GM23248 (cell line): ENCODE measurements at regions not wholly inside any gene's neighbourhood (a gene's known extent, or its start where the extent isn't known, plus 50 kb on each side); places are given as distances from the start of the nearest gene placed in this dataset.

Experiments used
- DNase-seq: peaks from one replicate; pipeline ENCODE4 v3.0.0-alpha.2; 2015
- H2AFZ ChIP-seq: fragments of 200-600 bp; sonication (generic); 2 replicates; pipeline ENCODE4 v1.6.1; 2016; ENCODE audit warnings: antibody characterized with exemption
- H3F3A ChIP-seq: fragments of 200-600 bp; sonication (generic); 2 replicates; pipeline ENCODE4 v1.6.1; 2016; ENCODE audit warnings: mild to moderate bottlenecking, antibody characterized with exemption, mixed run types; ENCODE audit not compliant: insufficient read depth
- H3K27ac ChIP-seq: fragments of 200-600 bp; sonication (generic); 2 replicates; pipeline ENCODE4 v1.5.1; 2016; ENCODE audit warnings: mild to moderate bottlenecking
- H3K27me3 ChIP-seq: fragments of 200-600 bp; sonication (generic); replicated peaks from 2 replicates; pipeline ENCODE4 v1.6.1; 2016; ENCODE audit warnings: mild to moderate bottlenecking; ENCODE audit not compliant: insufficient read depth
- H3K36me3 ChIP-seq: fragments of 200-600 bp; sonication (generic); 2 replicates; pipeline ENCODE4 v1.6.1; 2016; ENCODE audit warnings: low read depth, mild to moderate bottlenecking
- H3K4me1 ChIP-seq: fragments of 200-600 bp; sonication (generic); 2 replicates; pipeline ENCODE4 v1.6.1; 2016; ENCODE audit warnings: mild to moderate bottlenecking; ENCODE audit not compliant: insufficient read depth
- H3K4me2 ChIP-seq: fragments of 200-600 bp; sonication (generic); one replicate; pipeline ENCODE4 v1.6.1; 2016; ENCODE audit warnings: mild to moderate bottlenecking; ENCODE audit not compliant: unreplicated experiment
- H3K4me3 ChIP-seq: fragments of 200-600 bp; sonication (generic); 2 replicates; pipeline ENCODE4 v1.5.1; 2016; ENCODE audit warnings: mild to moderate bottlenecking
- H3K79me2 ChIP-seq: fragments of 200-600 bp; sonication (generic); 2 replicates; pipeline ENCODE4 v1.6.1; 2016; ENCODE audit warnings: mild to moderate bottlenecking; ENCODE audit not compliant: insufficient read depth
- H3K9ac ChIP-seq: fragments of 200-600 bp; sonication (generic); 2 replicates; pipeline ENCODE4 v1.6.1; 2016; ENCODE audit warnings: mild to moderate bottlenecking
- H3K9me2 ChIP-seq: fragments of 200-600 bp; sonication (generic); 2 replicates; pipeline ENCODE4 v1.6.1; 2016; ENCODE audit warnings: mixed run types, mild to moderate bottlenecking, moderate library complexity; ENCODE audit not compliant: insufficient read depth
- H3K9me3 ChIP-seq: fragments of 200-600 bp; sonication (generic); one replicate; pipeline ENCODE4 v1.6.1; 2017; ENCODE audit warnings: low read depth
- H4K20me1 ChIP-seq: fragments of 200-600 bp; sonication (generic); 2 replicates; pipeline ENCODE4 v1.6.0; 2016; ENCODE audit not compliant: insufficient read depth
- EZH2 ChIP-seq: fragments of 200-600 bp; sonication (generic); IDR thresholded peaks from 2 replicates; pipeline ENCODE4 v1.6.1; 2018; ENCODE audit warnings: antibody characterized with exemption, mild to moderate bottlenecking; ENCODE audit not compliant: insufficient read depth, poor library complexity, severe bottlenecking
- EZH2phosphoT487 ChIP-seq: fragments of 200-600 bp; sonication (generic); IDR thresholded peaks from 2 replicates; pipeline ENCODE4 v1.6.1; 2018; ENCODE audit warnings: antibody characterized with exemption, moderate library complexity, mild to moderate bottlenecking, low read depth; ENCODE audit not compliant: insufficient read depth
- WGBS, 2 experiments: methylation state at CpG; one replicate each; pipeline ENCODE4 v1.1.6; 2015 to 2017; ENCODE audit warnings: low lambda C conversion rate in 2 of 2, low coverage in 1 of 2; ENCODE audit errors: missing lambda C conversion rate in 2 of 2; 5-methylcytosine and 5-hydroxymethylcytosine counted together
- in situ Hi-C: fragments of 300-500 bp; cut with MboI; formaldehyde crosslinking; loops from 2 replicates; pipeline ENCODE4 v1.15.0; 2020

GRCh38 chr17:54781389-54781788 lies 119.3 kb upstream of the TOM1L1 start:
- no peak overlapping the region for H3K4me2 ChIP-seq
- 15 to 16% methylated on average over 3 of the region's 3 CpGs for WGBS, 2 experiments
- DNase-seq, result no peak
- no peak for TF ChIP-seq EZH2phosphoT487
- TF ChIP-seq EZH2, result no peak
- H3K9ac ChIP-seq, result no peak overlapping the region
- H3K9me2 ChIP-seq, result no peaks in the 10 kb centered on the region
- no peaks in the 10 kb centered on the region for H3K79me2 ChIP-seq
- no peaks in the 10 kb centered on the region for H3K9me3 ChIP-seq
- H3K4me3 ChIP-seq, result no peak overlapping the region
- no peaks in the 10 kb centered on the region for H4K20me1 ChIP-seq
- H2AFZ ChIP-seq, result no peak overlapping the region
- H3F3A ChIP-seq, result no peaks in the 10 kb centered on the region
- in situ Hi-C loops, result no loop called here
- H3K27ac ChIP-seq, result no peak overlapping the region
- no peaks in the 10 kb centered on the region for H3K27me3 ChIP-seq
- no peaks in the 10 kb centered on the region for H3K4me1 ChIP-seq
- H3K36me3 ChIP-seq, result no peaks in the 10 kb centered on the region

GRCh38 chr17:54784305-54784704 lies 116.3 kb upstream of the TOM1L1 start:
- no peaks in the 10 kb centered on the region for H3F3A ChIP-seq
- H3K9me3 ChIP-seq, result no peaks in the 10 kb centered on the region
- no peak overlapping the region for H3K9ac ChIP-seq
- no peaks in the 10 kb centered on the region for H3K27me3 ChIP-seq
- no peak overlapping the region for H3K4me2 ChIP-seq
- no peaks in the 10 kb centered on the region for H3K4me1 ChIP-seq
- H2AFZ ChIP-seq, result no peak overlapping the region
- TF ChIP-seq EZH2 (no peak), EZH2phosphoT487 (no peak)
- no peak overlapping the region for H3K27ac ChIP-seq
- 0% methylated on average over 3 of the region's 3 CpGs for WGBS, 2 experiments
- H3K36me3 ChIP-seq, result no peaks in the 10 kb centered on the region
- no peak for DNase-seq
- no peaks in the 10 kb centered on the region for H4K20me1 ChIP-seq
- H3K4me3 ChIP-seq, result no peak overlapping the region
- H3K9me2 ChIP-seq, result no peaks in the 10 kb centered on the region
- no peaks in the 10 kb centered on the region for H3K79me2 ChIP-seq
- in situ Hi-C loops, result no loop called here

GRCh38 chr17:54785643-54786268 lies 114.9 kb upstream of the TOM1L1 start:
- Histone ChIP-seq H3K4me2 (no peak overlapping the region), H3K4me1 (no peaks in the 10 kb centered on the region), H3K79me2 (no peaks in the 10 kb centered on the region), H4K20me1 (no peaks in the 10 kb centered on the region), H2AFZ (no peak overlapping the region), H3K9me3 (no peaks in the 10 kb centered on the region), H3K9ac (no peak overlapping the region), H3K27ac (no peak overlapping the region), H3K36me3 (no peaks in the 10 kb centered on the region), H3F3A (no peaks in the 10 kb centered on the region), H3K9me2 (no peaks in the 10 kb centered on the region), H3K27me3 (no peaks in the 10 kb centered on the region), H3K4me3 (no peak overlapping the region)
- in situ Hi-C loops, result no loop called here
- WGBS, 2 experiments, result 6% methylated on average over 8 of the region's 8 CpGs
- TF ChIP-seq EZH2phosphoT487 (no peak), EZH2 (no peak)
- no peak for DNase-seq

GRCh38 chr17:54789101-54789880 lies 111.4 kb upstream of the TOM1L1 start:
- DNase-seq, result no peak
- Histone ChIP-seq H3K9me3 (no peaks in the 10 kb centered on the region), H3K36me3 (no peaks in the 10 kb centered on the region), H2AFZ (no peak overlapping the region), H3K9me2 (no peaks in the 10 kb centered on the region), H3K4me2 (no peak overlapping the region), H3K27me3 (no peaks in the 10 kb centered on the region), H3K4me1 (no peaks in the 10 kb centered on the region), H3K4me3 (no peak overlapping the region), H3K27ac (no peak overlapping the region), H3K79me2 (no peaks in the 10 kb centered on the region), H4K20me1 (no peaks in the 10 kb centered on the region), H3F3A (no peaks in the 10 kb centered on the region), H3K9ac (no peak overlapping the region)
- in situ Hi-C loops, result no loop called here
- 10 to 11% methylated on average over 10 of the region's 10 CpGs for WGBS, 2 experiments
- TF ChIP-seq EZH2 (no peak), EZH2phosphoT487 (no peak)
